HG03571 (cell line): ENCODE measurements at regions not wholly inside any gene's neighbourhood (a gene's known extent, or its start where the extent isn't known, plus 50 kb on each side); places are given as distances from the start of the nearest gene placed in this dataset.

Experiments
- ATAC-seq: cut with Tn5 transposase; IDR thresholded peaks from one replicate; pipeline ENCODE4 v1.9.1; 2021; ENCODE audit not compliant: unreplicated experiment

- no peak for ATAC-seq
Observed at GRCh38 chr2:118524911-118525310, 322.5 kb downstream of the EN1 start.

DNA sequence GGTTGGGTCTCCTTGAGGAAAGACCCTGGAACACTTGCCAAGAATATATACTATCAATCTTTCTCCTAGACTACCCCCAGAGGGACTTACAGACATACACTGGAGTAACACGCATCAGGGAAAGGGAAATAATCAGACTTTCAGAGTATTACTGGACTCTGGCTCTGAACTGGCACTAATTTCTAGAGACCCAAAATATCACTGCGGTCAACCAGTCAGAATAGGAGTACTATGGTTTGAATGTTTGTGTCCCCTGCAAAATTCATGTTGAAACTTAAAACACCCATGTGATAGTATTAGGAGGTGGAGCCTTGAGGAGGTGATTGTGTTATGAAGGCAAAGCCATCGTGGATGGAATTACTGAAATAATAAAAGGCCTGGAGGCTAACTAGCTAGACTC lies 323.7 kb downstream of the EN1 start:
- no peak for ATAC-seq

DNA sequence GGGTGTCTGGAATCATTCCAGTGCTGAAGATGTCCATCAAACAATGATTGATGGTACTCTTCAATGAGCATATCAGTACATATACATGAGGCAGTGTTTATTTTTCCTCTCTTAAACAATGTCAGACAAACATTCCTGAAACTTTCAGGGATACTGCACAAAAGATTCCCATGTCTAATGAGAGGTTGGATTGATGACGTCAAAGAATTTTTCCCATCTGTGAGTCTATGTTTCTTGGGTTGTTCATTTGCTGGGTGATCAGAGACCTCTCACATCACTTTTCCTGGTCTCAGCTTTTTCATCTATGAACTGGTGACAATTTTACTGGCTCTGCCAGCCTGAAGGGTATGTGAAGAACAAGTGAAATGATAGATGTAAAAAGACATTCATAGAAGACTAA lies 325.5 kb downstream of the EN1 start:
- ATAC-seq: no peak

DNA sequence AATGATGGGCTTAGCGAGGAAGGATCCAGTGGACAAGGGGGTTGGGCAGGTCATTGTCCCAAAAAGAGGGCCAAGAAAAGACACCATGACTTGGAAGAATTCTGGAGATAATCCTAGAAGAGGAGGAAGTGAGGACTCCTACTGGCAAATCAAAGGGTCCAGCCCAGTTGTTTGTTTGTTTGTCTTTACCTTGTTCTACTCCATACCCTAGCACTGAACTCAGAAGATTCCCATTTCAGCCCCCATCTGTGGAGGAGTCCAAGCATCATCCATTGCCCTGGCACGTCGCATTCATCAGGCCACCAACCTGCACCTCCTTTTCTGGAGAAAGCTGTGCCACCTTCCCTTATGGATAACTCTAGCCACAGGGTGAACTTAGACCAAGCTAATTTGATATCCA lies 326.2 kb downstream of the EN1 start:
- no peak for ATAC-seq

DNA sequence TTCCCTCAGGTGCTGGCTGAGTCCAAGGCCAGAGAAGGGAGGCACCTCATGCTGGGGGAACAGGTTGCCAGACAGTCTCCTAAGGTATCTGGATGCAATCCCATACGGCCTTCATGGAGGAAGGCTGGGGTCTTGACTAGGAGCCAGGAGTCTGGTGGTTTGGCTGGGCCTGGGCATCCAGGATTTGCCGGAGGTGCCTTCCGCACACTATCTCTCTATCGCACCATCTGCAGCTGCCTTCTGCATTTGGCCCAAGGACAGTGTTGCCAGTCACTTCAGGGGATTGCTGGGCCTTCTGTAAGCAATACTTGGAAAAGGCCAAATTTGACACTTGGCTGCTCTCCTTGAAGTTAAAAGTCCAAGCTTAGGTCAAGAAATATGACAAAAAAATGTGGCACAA lies 327.2 kb downstream of the EN1 start:
- no peak for ATAC-seq

DNA sequence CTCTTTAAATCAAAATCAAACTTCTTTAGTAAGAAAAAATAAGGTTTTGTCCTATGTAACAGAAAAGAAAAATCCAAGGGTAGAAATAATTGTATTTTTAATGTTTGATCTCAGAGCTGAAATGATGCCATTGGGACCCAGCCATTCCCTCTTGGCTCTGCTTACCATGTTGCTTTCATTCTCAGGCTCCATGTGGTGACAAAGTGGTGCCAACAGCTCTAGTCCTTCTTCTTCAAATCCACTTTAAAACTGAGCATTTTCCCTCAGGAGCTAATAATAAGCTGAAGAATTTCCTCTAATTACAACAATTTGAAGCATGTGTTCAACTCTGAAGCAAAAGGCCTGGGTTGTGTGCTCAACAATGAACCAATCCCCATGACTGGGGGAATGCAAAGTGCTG lies 327.9 kb downstream of the EN1 start:
- ATAC-seq: no peak

GRCh38 chr2:118510807-118511206 lies 336.6 kb downstream of the EN1 start:
- ATAC-seq: no peak

DNA sequence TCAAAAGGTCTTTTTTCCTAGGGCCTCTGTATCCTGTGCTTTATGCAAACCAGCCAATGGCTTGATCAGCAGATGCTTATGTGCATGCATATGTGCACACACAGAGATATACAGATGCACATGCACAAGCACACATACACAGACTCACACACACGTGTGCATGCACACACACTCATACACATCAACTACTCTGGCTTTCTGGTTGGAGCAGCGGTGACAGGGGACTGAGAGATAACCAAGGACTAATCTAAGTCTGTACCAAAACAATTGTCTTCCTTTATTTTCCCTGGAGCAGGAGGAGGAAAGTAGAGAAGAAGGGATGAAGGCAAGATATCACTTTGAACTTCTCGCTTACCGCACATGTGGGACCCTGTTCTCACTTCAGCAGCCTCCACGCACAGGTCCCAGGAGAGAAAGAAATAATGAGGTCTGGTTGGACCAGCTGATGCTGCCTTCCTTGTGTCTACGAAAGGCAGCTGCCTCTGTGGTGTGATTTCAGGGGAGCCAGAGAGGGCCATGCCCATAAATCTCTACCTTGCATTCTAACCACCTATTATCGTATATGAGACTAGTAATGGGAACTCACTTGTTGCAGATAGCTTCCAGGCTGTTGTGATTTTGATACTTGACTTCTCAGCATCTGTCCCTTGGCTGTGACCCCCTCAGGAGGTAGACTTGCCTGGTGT lies 338.0 kb downstream of the EN1 start:
- ATAC-seq: no peak

GRCh38 chr2:118508282-118508681 lies 339.2 kb downstream of the EN1 start:
- no peak for ATAC-seq

GRCh38 chr2:118505436-118505835 lies 342.0 kb downstream of the EN1 start:
- ATAC-seq: no peak

DNA sequence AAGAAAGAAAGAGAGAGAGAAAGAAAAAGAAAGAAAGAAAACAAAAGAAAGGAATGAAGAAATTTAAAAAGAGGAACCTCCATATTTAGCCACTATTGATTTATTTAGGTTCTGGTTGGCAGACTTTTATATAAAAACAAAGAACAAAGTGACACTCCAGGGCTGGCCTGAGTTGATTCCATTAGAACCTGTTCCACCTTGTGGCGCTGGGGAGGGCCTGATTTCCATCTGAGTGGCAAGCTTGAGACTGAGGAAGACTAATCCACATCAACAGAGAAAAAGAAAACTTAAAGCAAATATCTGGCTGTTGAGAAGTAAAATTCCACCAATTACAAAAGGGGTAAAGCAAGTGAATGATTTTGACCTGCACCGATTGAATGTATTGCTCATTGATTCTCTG lies 345.3 kb downstream of the EN1 start:
- no peak for ATAC-seq

GRCh38 chr2:118498943-118499342 lies 348.5 kb downstream of the EN1 start:
- no peak for ATAC-seq

DNA sequence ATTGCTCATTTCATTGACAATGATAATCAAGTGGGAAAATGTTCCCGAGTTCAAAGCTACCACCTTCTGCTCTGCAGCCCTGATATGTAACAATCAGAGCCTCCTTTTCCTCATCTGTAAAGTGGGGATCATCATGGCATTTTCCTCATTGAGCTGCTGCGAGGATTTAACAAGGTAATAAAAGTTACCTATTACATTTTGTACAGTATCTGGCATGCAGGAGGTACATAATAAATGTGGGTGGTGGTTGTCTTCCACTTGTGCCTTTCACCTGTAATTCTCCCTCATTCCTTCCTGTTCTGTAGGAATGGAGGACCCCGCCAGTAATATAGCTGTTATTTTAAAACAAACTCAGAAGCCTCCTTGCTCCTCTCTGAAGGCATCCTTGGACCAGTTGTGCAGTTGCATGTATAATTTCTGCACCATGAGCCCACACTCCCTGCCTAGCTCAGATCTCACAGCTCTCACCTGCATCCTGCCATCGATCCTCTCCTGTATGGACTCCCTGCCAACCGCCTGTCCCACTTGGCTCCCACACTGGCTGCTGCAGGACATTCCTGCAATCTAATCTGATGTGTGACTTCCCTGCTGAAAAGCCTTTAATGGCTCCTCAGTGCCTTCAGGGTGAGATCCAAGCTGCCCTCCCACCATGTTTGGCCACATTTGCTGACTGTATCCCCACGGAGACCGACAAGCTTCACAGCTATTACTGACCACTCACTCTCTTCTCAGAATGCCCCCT lies 350.4 kb downstream of the EN1 start:
- ATAC-seq: no peak

DNA sequence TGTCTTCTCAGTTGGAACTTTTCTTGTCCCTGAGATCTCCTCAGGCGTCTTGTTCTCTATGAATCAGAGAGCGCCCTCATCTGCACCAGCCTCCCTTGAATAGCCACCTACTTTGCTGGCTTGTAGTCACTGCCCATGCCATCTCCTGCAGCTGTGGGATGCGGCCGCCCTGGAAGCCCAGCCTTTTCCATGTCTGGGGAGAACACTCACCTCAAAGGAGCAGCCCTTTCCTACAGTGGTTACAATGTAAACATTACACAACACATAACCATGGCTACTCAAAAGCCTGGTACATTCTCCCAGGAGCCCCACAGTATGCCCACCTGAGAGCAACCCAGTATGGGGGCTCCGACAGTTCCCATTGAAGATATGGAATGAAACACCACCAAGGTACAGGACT lies 351.0 kb downstream of the EN1 start:
- ATAC-seq: no peak

DNA sequence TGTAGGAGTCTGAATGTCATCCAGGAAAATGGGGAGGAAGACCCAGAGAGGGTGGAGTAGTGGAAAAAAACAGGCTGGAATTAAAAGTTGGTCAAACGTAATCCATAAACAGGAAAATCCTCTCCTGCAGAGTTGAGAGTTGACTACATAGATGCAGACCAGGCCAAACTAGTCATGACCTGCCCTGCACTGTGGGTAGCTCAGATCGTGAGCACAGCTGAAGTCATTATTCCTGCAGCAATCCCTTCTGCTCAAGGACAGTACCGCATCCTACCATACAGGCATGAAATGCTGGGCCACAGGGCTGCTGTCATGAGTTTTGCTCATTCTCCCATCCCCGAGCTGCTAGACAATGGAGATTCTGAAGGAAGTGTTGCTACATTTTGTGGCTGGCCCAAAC lies 352.2 kb downstream of the EN1 start:
- no peak for ATAC-seq

- no peak for ATAC-seq
Observed at GRCh38 chr2:118493213-118493612, 354.2 kb downstream of the EN1 start.

GRCh38 chr2:118492335-118492734 lies 355.1 kb downstream of the EN1 start:
- ATAC-seq: no peak

DNA sequence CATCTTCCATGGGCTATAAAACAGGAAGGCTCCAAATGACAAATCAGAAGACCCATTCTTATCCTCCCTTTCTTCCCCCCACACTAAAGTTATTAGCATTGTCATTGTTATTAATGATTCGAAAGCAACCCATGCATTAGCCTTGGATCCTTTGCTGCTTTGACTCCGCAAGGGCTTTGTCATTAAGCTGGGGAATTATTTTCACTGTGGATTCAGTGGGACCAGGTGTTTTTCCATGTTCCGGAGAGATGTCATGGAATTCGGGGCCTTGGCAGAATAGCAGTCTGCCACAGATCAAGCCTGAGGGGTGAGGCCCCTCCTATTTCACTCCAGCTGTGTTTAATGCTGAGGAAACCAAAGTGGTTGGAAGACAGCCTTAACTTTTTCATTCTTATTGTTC lies 357.1 kb downstream of the EN1 start:
- no peak for ATAC-seq

DNA sequence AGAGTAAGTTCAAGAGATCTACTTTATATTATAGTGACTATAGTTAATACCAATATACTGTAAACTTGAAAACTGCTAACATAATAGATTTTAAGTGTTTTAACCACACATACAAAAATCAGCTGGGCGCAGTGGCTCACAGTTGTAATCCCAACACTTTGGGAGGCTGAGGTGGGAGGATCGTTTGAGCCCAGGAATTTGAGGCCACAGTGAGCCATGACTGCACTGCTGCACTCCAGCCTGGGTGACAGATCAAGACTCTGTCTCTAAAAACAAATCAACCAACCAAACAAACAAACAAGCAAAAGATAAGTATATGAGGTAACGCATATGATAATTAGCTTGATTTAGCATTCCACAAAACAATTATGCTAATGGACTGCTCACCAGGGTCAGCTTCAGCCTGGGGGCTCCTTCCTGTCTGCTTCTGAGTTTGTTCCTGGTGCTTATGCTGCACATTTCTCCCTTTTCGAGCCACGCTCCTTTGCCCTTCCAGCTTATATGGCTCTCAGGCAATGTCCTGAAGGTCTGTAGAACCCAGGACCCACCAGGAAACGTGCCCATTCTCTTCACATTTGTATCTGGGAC lies 357.6 kb downstream of the EN1 start:
- no peak for ATAC-seq

DNA sequence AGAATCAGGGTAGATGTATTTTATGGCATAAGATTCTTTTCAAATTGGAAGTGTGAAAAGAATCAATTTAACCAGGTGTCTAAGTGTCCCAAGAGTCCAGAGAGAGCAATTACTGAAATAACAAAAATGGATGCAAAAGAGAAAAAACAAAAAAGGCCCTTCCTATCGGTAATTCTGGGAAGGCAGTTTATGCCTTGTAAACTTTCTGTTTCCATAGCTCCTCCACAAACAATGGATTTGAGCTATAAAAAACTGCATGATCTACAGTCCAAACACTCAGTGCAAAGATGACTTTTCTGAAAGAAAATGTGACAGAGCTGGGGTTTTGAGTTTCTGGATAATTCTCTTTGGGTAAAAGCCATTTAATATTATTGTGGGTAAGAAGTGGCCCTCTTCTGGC lies 366.1 kb downstream of the EN1 start:
- no peak for ATAC-seq

GRCh38 chr2:118479020-118479419 lies 368.4 kb downstream of the EN1 start:
- ATAC-seq: no peak

GRCh38 chr2:118477111-118477862 lies 370.2 kb downstream of the EN1 start:
- no peak for ATAC-seq
